CD14-positive monocyte (primary cell): ENCODE measurements at regions not wholly inside any gene's neighbourhood (a gene's known extent, or its start where the extent isn't known, plus 50 kb on each side); places are given as distances from the start of the nearest gene placed in this dataset.
"Not testable (repeated sequence)": the region's sequence is repeated elsewhere in the genome, so short reads cannot be mapped to it uniquely, and the experiment has no call there.

Experiments used
- DNase-seq, 3 donors: peaks; one replicate each; pipeline ENCODE4 v3.0.0-alpha.2; 2011 to 2022
- H2AFZ ChIP-seq: 2 replicates; pipeline ENCODE4 v1.6.0; 2012; ENCODE audit warnings: mild to moderate bottlenecking, low read depth, low read length, inconsistent platforms; ENCODE audit not compliant: insufficient read depth, poor library complexity, severe bottlenecking
- H3K27ac ChIP-seq, 2 donors: 1 replicate in 1 of 2; 2 replicates in 1 of 2; pipeline ENCODE4 v1.5.1; 2012 to 2013; ENCODE audit warnings: low read length in 2 of 2, control low read depth in 1 of 2, inconsistent platforms in 1 of 2, low read depth in 1 of 2, mild to moderate bottlenecking in 1 of 2
- H3K27me3 ChIP-seq, 2 donors: one replicate each; pipeline versions ENCODE4 v1.6.0 to v1.6.1; 2011 to 2013; ENCODE audit warnings: low read length in 2 of 2; ENCODE audit not compliant: control insufficient read depth in 2 of 2, insufficient read depth in 2 of 2
- H3K36me3 ChIP-seq, 2 donors: replicated peaks in 1 of 2; 1 replicate in 1 of 2; 2 replicates in 1 of 2; pipeline versions ENCODE4 v1.5.1 to v1.6.1; 2012 to 2013; ENCODE audit warnings: low read length in 2 of 2, control low read depth in 1 of 2, inconsistent platforms in 1 of 2, mild to moderate bottlenecking in 1 of 2; ENCODE audit not compliant: insufficient read depth in 2 of 2, control insufficient read depth in 1 of 2
- H3K4me1 ChIP-seq, 2 donors: 1 replicate in 1 of 2; 2 replicates in 1 of 2; pipeline versions ENCODE4 v1.5.1 to v1.6.1; 2012 to 2013; ENCODE audit warnings: low read length in 2 of 2, control low read depth in 1 of 2, inconsistent platforms in 1 of 2, mild to moderate bottlenecking in 1 of 2, moderate library complexity in 1 of 2; ENCODE audit not compliant: insufficient read depth in 2 of 2, control insufficient read depth in 1 of 2
- H3K4me2 ChIP-seq: replicated peaks from 2 replicates; pipeline ENCODE3; 2012; ENCODE audit warnings: low read length, moderate library complexity, mild to moderate bottlenecking; ENCODE audit not compliant: poor library complexity, severe bottlenecking; ENCODE audit errors: extremely low read depth
- H3K4me3 ChIP-seq, 3 experiments: fragments of 200-600 bp in 1 of 3; sonication (generic) in 1 of 3; replicated peaks in 1 of 3; 1 replicate in 2 of 3; 2 replicates in 1 of 3; pipeline ENCODE4 v1.5.1; 2011 to 2013; ENCODE audit warnings: low read length in 3 of 3, mild to moderate bottlenecking in 3 of 3, control low read depth in 2 of 3, low read depth in 2 of 3, inconsistent platforms in 1 of 3, moderate library complexity in 1 of 3
- H3K79me2 ChIP-seq: 2 replicates; pipeline ENCODE4 v1.6.0; 2012; ENCODE audit warnings: mild to moderate bottlenecking, control low read depth, inconsistent platforms, low read length, moderate library complexity; ENCODE audit not compliant: insufficient read depth
- H3K9ac ChIP-seq: 2 replicates; pipeline ENCODE4 v1.6.0; 2017; ENCODE audit warnings: low read length, mild to moderate bottlenecking; ENCODE audit not compliant: insufficient read depth, poor library complexity, severe bottlenecking
- H3K9me3 ChIP-seq, 2 donors: replicated peaks in 1 of 2; 1 replicate in 1 of 2; 2 replicates in 1 of 2; pipeline versions ENCODE4 v1.5.1 to v1.6.1; 2012 to 2013; ENCODE audit warnings: low read length in 2 of 2, control low read depth in 1 of 2; ENCODE audit not compliant: control insufficient read depth in 1 of 2, insufficient read depth in 1 of 2
- H4K20me1 ChIP-seq: 2 replicates; pipeline ENCODE4 v1.6.0; 2012; ENCODE audit warnings: mild to moderate bottlenecking, low read length, control low read depth, moderate library complexity; ENCODE audit not compliant: insufficient read depth
- H3K27ac Mint-ChIP-seq, 7 donors: one replicate each; pipeline ENCODE4 v1.8.0; 2020; ENCODE audit warnings: mild to moderate bottlenecking in 7 of 7, mixed read lengths in 7 of 7, moderate library complexity in 6 of 7, inconsistent platforms in 2 of 7
- H3K27me3 Mint-ChIP-seq, 3 donors: one replicate each; pipeline ENCODE4 v1.8.0; 2021 to 2022; ENCODE audit warnings: low read depth in 3 of 3, mild to moderate bottlenecking in 3 of 3, mixed read lengths in 3 of 3, moderate library complexity in 3 of 3, inconsistent platforms in 1 of 3
- H3K36me3 Mint-ChIP-seq, 2 donors: one replicate each; pipeline ENCODE4 v1.8.0; 2020; ENCODE audit warnings: mixed read lengths in 2 of 2, inconsistent platforms in 1 of 2, mild to moderate bottlenecking in 1 of 2
- H3K4me1 Mint-ChIP-seq: one replicate; pipeline ENCODE4 v1.8.0; 2020; ENCODE audit warnings: mild to moderate bottlenecking, mixed read lengths
- H3K4me3 Mint-ChIP-seq, 2 donors: one replicate each; pipeline ENCODE4 v1.8.0; 2020; ENCODE audit warnings: mild to moderate bottlenecking in 2 of 2, mixed read lengths in 2 of 2, moderate library complexity in 1 of 2
- H3K9me3 Mint-ChIP-seq, 7 donors: one replicate each; pipeline ENCODE4 v1.8.0; 2020 to 2022; ENCODE audit warnings: mixed read lengths in 7 of 7, mild to moderate bottlenecking in 6 of 7, moderate library complexity in 6 of 7, inconsistent platforms in 2 of 7
- CTCF ChIP-seq: fragments of 200-600 bp; IDR thresholded peaks from one replicate; pipeline ENCODE4 v1.8.0; 2022; ENCODE audit warnings: antibody characterized with exemption, mild to moderate bottlenecking
- WGBS: methylation state at CpG from one replicate; pipeline ENCODE4 v1.1.5; 2013; ENCODE audit warnings: missing lambda C conversion rate; ENCODE audit not compliant: insufficient coverage; 5-methylcytosine and 5-hydroxymethylcytosine counted together
- intact Hi-C, 2 donors: fragments of 100-400 bp; cut with micrococcal nuclease; formaldehyde crosslinking; loops; one replicate each; pipeline versions ENCODE4 v1.15.0 to v1.15.1; 2023

- no peak overlapping the region for H3K4me3 Mint-ChIP-seq
- no peak for TF ChIP-seq CTCF
- DNase-seq: peak in 2 of 3 donors; percentile 44 to 59
- intact Hi-C loops: loop anchor here in 1 of 2 donors (5.0 kb wide), 1 partner anchor 151 kb away; no protein-coding TSS in a partner anchor
- Histone ChIP-seq H3K9me3 (peaks cover 0 to 3% of the 10 kb centered on the region in 2 donors), H3K27ac (no peak overlapping the region), H3K4me3 (no peak overlapping the region), H4K20me1 (no peaks in the 10 kb centered on the region), H3K27me3 (no peaks in the 10 kb centered on the region), H3K36me3 (no peaks in the 10 kb centered on the region), H2AFZ (no peak overlapping the region), H3K4me2 (no peak overlapping the region), H3K9ac (no peak overlapping the region), H3K4me1 (peaks cover 4 to 7% of the 10 kb centered on the region in 2 donors), H3K79me2 (no peaks in the 10 kb centered on the region)
- H3K9me3 Mint-ChIP-seq: peaks cover 8 to 17% (median 12%) of the 10 kb centered on the region in 7 donors
- peaks cover 0 to 2% (median 0%) of the 10 kb centered on the region in 3 donors for H3K27me3 Mint-ChIP-seq
- H3K27ac Mint-ChIP-seq: peak overlapping the region in 2 of 7 donors; percentile 4 to 26
- peaks cover 6 to 8% of the 10 kb centered on the region in 2 donors for H3K36me3 Mint-ChIP-seq
- WGBS: no CpG with 5 or more reads among the region's 3 CpGs
- peaks cover 18% of the 10 kb centered on the region for H3K4me1 Mint-ChIP-seq
Observed at GRCh38 chr2:144621266-144621665, 101.3 kb upstream of the ZEB2 start.

GRCh38 chr2:144619760-144620159 lies 99.8 kb upstream of the ZEB2 start:
- peaks cover 8 to 17% (median 12%) of the 10 kb centered on the region in 7 donors for H3K9me3 Mint-ChIP-seq
- Histone ChIP-seq H3K79me2 (no peaks in the 10 kb centered on the region), H3K4me1 (peaks cover 4 to 7% of the 10 kb centered on the region in 2 donors), H3K9ac (no peak overlapping the region), H4K20me1 (no peaks in the 10 kb centered on the region), H3K27ac (no peak overlapping the region), H3K4me3 (no peak overlapping the region), H3K27me3 (no peaks in the 10 kb centered on the region), H3K9me3 (peaks cover 0 to 3% of the 10 kb centered on the region in 2 donors), H2AFZ (no peak overlapping the region), H3K4me2 (no peak overlapping the region), H3K36me3 (no peaks in the 10 kb centered on the region)
- H3K4me3 Mint-ChIP-seq: no peak overlapping the region
- intact Hi-C loops: loop anchor here in 1 of 2 donors (5.0 kb wide), 1 partner anchor 153 kb away; no protein-coding TSS in a partner anchor
- H3K27ac Mint-ChIP-seq: no peak overlapping the region
- H3K4me1 Mint-ChIP-seq: peaks cover 20% of the 10 kb centered on the region
- peaks cover 0 to 2% (median 0%) of the 10 kb centered on the region in 3 donors for H3K27me3 Mint-ChIP-seq
- no peak for TF ChIP-seq CTCF
- H3K36me3 Mint-ChIP-seq: peaks cover 6 to 8% of the 10 kb centered on the region in 2 donors
- WGBS: no CpG with 5 or more reads among the region's 3 CpGs
- no peak for DNase-seq

- H3K79me2 ChIP-seq, H3K4me3 ChIP-seq, H3K27me3 Mint-ChIP-seq, H3K36me3 ChIP-seq, H3K4me2 ChIP-seq, H2AFZ ChIP-seq, H3K27me3 ChIP-seq, H3K9me3 ChIP-seq, DNase-seq, intact Hi-C loops, H3K27ac ChIP-seq, H3K4me3 Mint-ChIP-seq, H3K9me3 Mint-ChIP-seq, H4K20me1 ChIP-seq, H3K4me1 ChIP-seq, H3K9ac ChIP-seq, H3K36me3 Mint-ChIP-seq: not testable (repeated sequence)
- Mint-ChIP-seq H3K4me1 (peaks cover 20% of the 10 kb centered on the region), H3K27ac (peak overlapping the region in 1 of 7 donors; percentile 49)
- 93% methylated on average over 3 of the region's 6 CpGs for WGBS
Observed at GRCh38 chr2:144617171-144617570, 97.3 kb upstream of the ZEB2 start.
